Islet of Langerhans (tissue), 1 donor: ENCODE measurements at regions not wholly inside any gene's neighbourhood (a gene's known extent, or its start where the extent isn't known, plus 50 kb on each side); places are given as distances from the start of the nearest gene placed in this dataset.

Experiments used
- FAIRE-seq: peaks from one replicate; lab custom pipeline; 2011; peaks lifted over from hg19 to GRCh38; lab: Jason Lieb, UNC

- no peak for FAIRE-seq
These were observed 93.2 kb upstream of the RTL6 start for GRCh38 chr22:44591146-44591790.

GRCh38 chr22:44590291-44590690 lies 92.3 kb upstream of the RTL6 start:
- no peak for FAIRE-seq

GRCh38 chr22:44589831-44590230 lies 91.8 kb upstream of the RTL6 start:
- no peak for FAIRE-seq

GRCh38 chr22:44588348-44588747 lies 90.3 kb upstream of the RTL6 start:
- no peak for FAIRE-seq

GRCh38 chr22:44587737-44588310 lies 89.8 kb upstream of the RTL6 start:
- FAIRE-seq: no peak

- peak; percentile 94 for FAIRE-seq
These were observed 89.1 kb upstream of the RTL6 start for GRCh38 chr22:44586999-44587736.

- no peak for FAIRE-seq
These were observed 88.4 kb upstream of the RTL6 start for GRCh38 chr22:44586351-44586990.

GRCh38 chr22:44585559-44586350 lies 87.7 kb upstream of the RTL6 start:
- FAIRE-seq: no peak

- FAIRE-seq: no peak
These were observed 86.3 kb upstream of the RTL6 start for GRCh38 chr22:44584256-44584902.

- no peak for FAIRE-seq
These were observed 85.8 kb upstream of the RTL6 start for GRCh38 chr22:44583854-44584253.

- no peak for FAIRE-seq
These were observed 85.2 kb upstream of the RTL6 start for GRCh38 chr22:44583061-44583760.

- FAIRE-seq: no peak
These were observed 84.0 kb upstream of the RTL6 start for GRCh38 chr22:44582016-44582415.

- FAIRE-seq: no peak
These were observed 83.0 kb upstream of the RTL6 start for GRCh38 chr22:44581096-44581435.

GRCh38 chr22:44580176-44581095 lies 82.4 kb upstream of the RTL6 start:
- FAIRE-seq: no peak

- FAIRE-seq: no peak
These were observed 80.6 kb upstream of the RTL6 start for GRCh38 chr22:44578516-44579230.

GRCh38 chr22:44578110-44578457 lies 80.1 kb upstream of the RTL6 start:
- FAIRE-seq: no peak

GRCh38 chr22:44577391-44578109 lies 79.5 kb upstream of the RTL6 start:
- no peak for FAIRE-seq

GRCh38 chr22:44576311-44577260 lies 78.6 kb upstream of the RTL6 start:
- FAIRE-seq: no peak
